Activated CD8-positive, alpha-beta memory T cell treated with anti-CD3 and anti-CD28 coated beads for 48 hours (primary cell): ENCODE measurements at regions not wholly inside any gene's neighbourhood (a gene's known extent, or its start where the extent isn't known, plus 50 kb on each side); places are given as distances from the start of the nearest gene placed in this dataset.

Experiments used
- DNase-seq, 3 experiments: peaks; one replicate each; pipeline ENCODE4 v3.0.0-alpha.2; 2020; ENCODE audit warnings: low read depth in 2 of 3, low spot score in 2 of 3

- no peak for DNase-seq
Observed at GRCh38 chr2:16047701-16048100, 107.4 kb downstream of the MYCN start.

- DNase-seq: no peak
Observed at GRCh38 chr2:16046649-16047048, 106.3 kb downstream of the MYCN start.

GRCh38 chr2:16045653-16046352 lies 105.5 kb downstream of the MYCN start:
- no peak for DNase-seq

- no peak for DNase-seq
Observed at GRCh38 chr2:16044946-16045456, 104.7 kb downstream of the MYCN start.

GRCh38 chr2:16043627-16044026 lies 103.3 kb downstream of the MYCN start:
- no peak for DNase-seq

- no peak for DNase-seq
Observed at GRCh38 chr2:16043192-16043591, 102.8 kb downstream of the MYCN start.

- DNase-seq: no peak
Observed at GRCh38 chr2:16042201-16042700, 101.9 kb downstream of the MYCN start.

- DNase-seq: no peak
Observed at GRCh38 chr2:16040271-16041010, 100.1 kb downstream of the MYCN start.

- no peak for DNase-seq
Observed at GRCh38 chr2:16039823-16040222, 99.5 kb downstream of the MYCN start.

GRCh38 chr2:16039055-16039454 lies 98.7 kb downstream of the MYCN start:
- DNase-seq: no peak

- DNase-seq: no peak
Observed at GRCh38 chr2:16038621-16039020, 98.3 kb downstream of the MYCN start.

- no peak for DNase-seq
Observed at GRCh38 chr2:16037808-16038457, 97.6 kb downstream of the MYCN start.

GRCh38 chr2:16036951-16037350 lies 96.6 kb downstream of the MYCN start:
- DNase-seq: no peak

GRCh38 chr2:16035747-16036745 lies 95.7 kb downstream of the MYCN start:
- no peak for DNase-seq

- DNase-seq: no peak
Observed at GRCh38 chr2:16034975-16035746, 94.8 kb downstream of the MYCN start.

- DNase-seq: no peak
Observed at GRCh38 chr2:16034151-16034974, 94.0 kb downstream of the MYCN start.

GRCh38 chr2:16033032-16033293 lies 92.6 kb downstream of the MYCN start:
- no peak for DNase-seq

GRCh38 chr2:16032282-16033031 lies 92.1 kb downstream of the MYCN start:
- DNase-seq: no peak

- no peak for DNase-seq
Observed at GRCh38 chr2:16031848-16032159, 91.5 kb downstream of the MYCN start.
